DOHH2 (cell line): ENCODE measurements at regions not wholly inside any gene's neighbourhood (a gene's known extent, or its start where the extent isn't known, plus 50 kb on each side); places are given as distances from the start of the nearest gene placed in this dataset.

Source experiments
- H3F3A ChIP-seq: fragments of 200-600 bp; sonication (generic), shearing (Covaris generic); 2 replicates; pipeline ENCODE4 v1.6.0; 2016; ENCODE audit warnings: antibody characterized with exemption, mild to moderate bottlenecking; ENCODE audit not compliant: control insufficient read depth, insufficient read depth
- H3K27ac ChIP-seq: fragments of 200-600 bp; sonication (generic); 2 replicates; pipeline ENCODE4 v1.5.1; 2014; ENCODE audit warnings: low read depth, mild to moderate bottlenecking, low read length, moderate library complexity
- H3K27me3 ChIP-seq: fragments of 200-600 bp; sonication (generic); 2 replicates; pipeline ENCODE4 v1.6.1; 2014; ENCODE audit warnings: mild to moderate bottlenecking, low read length, mixed read lengths; ENCODE audit not compliant: control insufficient read depth
- H3K36me3 ChIP-seq: fragments of 200-600 bp; sonication (generic); 2 replicates; pipeline ENCODE4 v1.6.1; 2014; ENCODE audit warnings: mild to moderate bottlenecking, low read length, moderate library complexity, mixed read lengths; ENCODE audit not compliant: control insufficient read depth
- H3K4me1 ChIP-seq: fragments of 200-600 bp; sonication (generic); 2 replicates; pipeline ENCODE4 v1.6.1; 2014; ENCODE audit warnings: mild to moderate bottlenecking, low read length, mixed read lengths; ENCODE audit not compliant: control insufficient read depth
- H3K4me2 ChIP-seq: fragments of 200-600 bp; sonication (generic); 2 replicates; pipeline ENCODE4 v1.6.0; 2014; ENCODE audit warnings: mild to moderate bottlenecking, low read length, moderate library complexity
- H3K4me3 ChIP-seq: fragments of 200-600 bp; sonication (generic); 2 replicates; pipeline ENCODE4 v1.5.1; 2014; ENCODE audit warnings: mild to moderate bottlenecking, low read length, mixed read lengths
- H3K79me2 ChIP-seq: fragments of 200-600 bp; sonication (generic); 2 replicates; pipeline ENCODE4 v1.6.1; 2014; ENCODE audit warnings: mild to moderate bottlenecking, low read length, mixed read lengths; ENCODE audit not compliant: control insufficient read depth
- H3K9me2 ChIP-seq: fragments of 200-600 bp; sonication (generic); replicated peaks from 2 replicates; pipeline ENCODE4 v1.6.1; 2014; ENCODE audit warnings: mild to moderate bottlenecking, low read length, mixed read lengths; ENCODE audit not compliant: control insufficient read depth
- H3K9me3 ChIP-seq: fragments of 200-600 bp; sonication (generic); 2 replicates; pipeline ENCODE4 v1.6.1; 2014; ENCODE audit warnings: antibody characterized with exemption, low read length, mixed read lengths; ENCODE audit not compliant: control insufficient read depth, insufficient read depth
- H4K20me1 ChIP-seq: fragments of 200-600 bp; sonication (generic); 2 replicates; pipeline ENCODE4 v1.6.0; 2014; ENCODE audit warnings: low read depth, mild to moderate bottlenecking, antibody characterized with exemption, low read length, moderate library complexity; ENCODE audit not compliant: control insufficient read depth, insufficient read depth
- CTCF ChIP-seq: fragments of 200-600 bp; sonication (generic); IDR thresholded peaks from one replicate; pipeline ENCODE4 v1.5.1; 2014; ENCODE audit warnings: antibody characterized with exemption, mild to moderate bottlenecking, low read depth, low read length; ENCODE audit not compliant: poor library complexity, severe bottlenecking
- EZH2phosphoT487 ChIP-seq: fragments of 200-600 bp; sonication (generic); IDR thresholded peaks from 2 replicates; pipeline ENCODE4 v1.6.1; 2017; ENCODE audit warnings: borderline replicate concordance, mild to moderate bottlenecking, antibody characterized with exemption, low read length, moderate library complexity, mixed read lengths

DNA sequence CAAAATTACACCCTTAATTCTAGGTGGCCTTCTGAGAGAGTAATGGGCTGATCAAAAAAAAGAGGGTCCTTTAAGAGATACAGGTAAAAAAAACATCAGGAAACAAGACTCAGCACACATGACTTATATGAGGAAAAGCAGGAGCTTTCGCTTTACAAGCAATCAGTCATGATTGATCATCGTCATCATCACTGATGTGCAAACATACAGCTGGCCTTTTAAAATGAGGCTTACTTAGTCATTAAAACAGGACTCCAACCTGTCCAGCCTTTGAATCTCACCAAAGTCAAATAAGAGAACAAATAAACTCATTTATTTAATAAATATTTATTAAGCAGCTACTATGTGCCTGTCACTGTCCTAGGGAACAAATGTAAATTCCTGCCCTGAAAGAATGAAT lies 255.3 kb downstream of the SKAP2 start:
- no peaks in the 10 kb centered on the region for H3K9me2 ChIP-seq
- H3K79me2 ChIP-seq = no peaks in the 10 kb centered on the region

GRCh38 chr7:26609532-26609931 lies 254.9 kb downstream of the SKAP2 start:
- no peaks in the 10 kb centered on the region for H3K4me1 ChIP-seq
- no peak overlapping the region for H3K4me3 ChIP-seq
- H3F3A ChIP-seq = no peaks in the 10 kb centered on the region
- H3K27ac ChIP-seq = no peak overlapping the region
- no peaks in the 10 kb centered on the region for H3K36me3 ChIP-seq
- H3K9me2 ChIP-seq = no peaks in the 10 kb centered on the region
- no peaks in the 10 kb centered on the region for H3K79me2 ChIP-seq
- TF ChIP-seq EZH2phosphoT487 (no peak), CTCF (no peak)
- no peaks in the 10 kb centered on the region for H4K20me1 ChIP-seq
- peaks cover 11% of the 10 kb centered on the region for H3K27me3 ChIP-seq
- H3K9me3 ChIP-seq = no peaks in the 10 kb centered on the region
- H3K4me2 ChIP-seq = no peak overlapping the region

More for the DNA sequence above, 255.3 kb downstream of the SKAP2 start:
- Histone ChIP-seq H3K9me3 (no peaks in the 10 kb centered on the region), H3K27ac (no peak overlapping the region), H3K36me3 (no peaks in the 10 kb centered on the region), H3K4me3 (no peak overlapping the region), H3K4me2 (no peak overlapping the region), H3K27me3 (peaks cover 11% of the 10 kb centered on the region), H3K4me1 (no peaks in the 10 kb centered on the region), H4K20me1 (no peaks in the 10 kb centered on the region), H3F3A (no peaks in the 10 kb centered on the region)
- TF ChIP-seq CTCF (no peak), EZH2phosphoT487 (no peak)

DNA sequence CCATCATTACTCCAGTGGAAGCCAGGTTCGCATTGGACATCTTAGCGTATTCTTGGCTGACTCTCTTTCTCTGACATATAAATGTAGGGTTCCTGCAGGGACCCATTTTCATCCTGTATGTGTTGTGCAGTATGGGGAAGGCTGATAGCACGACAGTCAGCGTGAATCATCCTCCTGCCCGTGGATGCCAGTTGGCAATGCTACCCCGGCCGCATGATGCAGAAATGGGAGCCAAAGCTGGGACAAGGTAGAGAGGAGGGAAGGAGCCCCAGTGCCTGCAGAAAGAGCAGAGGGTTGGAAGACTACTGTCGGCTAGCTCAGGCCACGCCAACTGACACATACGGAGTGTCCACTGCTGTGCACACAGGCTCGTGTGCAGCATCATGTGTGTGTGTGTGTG lies 251.6 kb downstream of the SKAP2 start:
- H3K27me3 ChIP-seq = no peaks in the 10 kb centered on the region

More for the DNA sequence above, 251.6 kb downstream of the SKAP2 start:
- Histone ChIP-seq H3K9me3 (no peaks in the 10 kb centered on the region), H3K79me2 (no peaks in the 10 kb centered on the region), H4K20me1 (no peaks in the 10 kb centered on the region), H3K4me1 (no peaks in the 10 kb centered on the region), H3K4me3 (no peak overlapping the region), H3K27ac (no peak overlapping the region), H3K36me3 (no peaks in the 10 kb centered on the region), H3K9me2 (no peaks in the 10 kb centered on the region), H3F3A (no peaks in the 10 kb centered on the region), H3K4me2 (no peak overlapping the region)
- TF ChIP-seq EZH2phosphoT487 = no peak
- no peak for TF ChIP-seq CTCF
